ENCODE measurements at regions not wholly inside any gene's neighbourhood (a gene's known extent, or its start where the extent isn't known, plus 50 kb on each side); places are given as distances from the start of the nearest gene placed in this dataset.
A peak's percentile ranks its signal among the peaks of the same experiment; 100 is the strongest.
"Not testable (repeated sequence)": the region's sequence is repeated elsewhere in the genome, so short reads cannot be mapped to it uniquely, and the experiment has no call there.

DNA sequence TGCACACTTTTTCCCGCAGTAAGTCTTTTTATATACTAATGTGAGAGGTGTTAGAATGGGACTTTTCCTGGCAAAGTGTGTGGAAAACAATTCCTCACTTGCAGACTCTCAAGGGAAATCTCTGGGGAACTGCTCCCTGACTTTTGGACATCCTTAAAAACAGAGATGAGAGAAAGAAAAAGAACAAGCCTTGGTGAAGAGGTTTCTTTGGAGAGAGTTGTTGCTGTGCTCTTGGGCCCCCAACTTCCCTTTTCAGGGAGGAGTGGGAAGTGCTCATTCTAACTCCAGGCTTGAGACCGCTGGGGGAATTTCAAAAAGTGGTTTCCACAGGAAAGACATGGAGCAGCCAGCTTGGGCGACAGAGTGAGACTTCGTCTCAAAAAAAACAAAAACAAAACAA is 142.6 kb upstream of the SPRED2 start:
- TF ChIP-seq POLR2A (IDR thresholded peaks at IDR 0.05; ENCODE audit: low read depth, low read length): no peak
- FAIRE-seq (no peak), DNase-seq (ENCODE audit: insufficient read length, low spot score) (no peak)

DNA sequence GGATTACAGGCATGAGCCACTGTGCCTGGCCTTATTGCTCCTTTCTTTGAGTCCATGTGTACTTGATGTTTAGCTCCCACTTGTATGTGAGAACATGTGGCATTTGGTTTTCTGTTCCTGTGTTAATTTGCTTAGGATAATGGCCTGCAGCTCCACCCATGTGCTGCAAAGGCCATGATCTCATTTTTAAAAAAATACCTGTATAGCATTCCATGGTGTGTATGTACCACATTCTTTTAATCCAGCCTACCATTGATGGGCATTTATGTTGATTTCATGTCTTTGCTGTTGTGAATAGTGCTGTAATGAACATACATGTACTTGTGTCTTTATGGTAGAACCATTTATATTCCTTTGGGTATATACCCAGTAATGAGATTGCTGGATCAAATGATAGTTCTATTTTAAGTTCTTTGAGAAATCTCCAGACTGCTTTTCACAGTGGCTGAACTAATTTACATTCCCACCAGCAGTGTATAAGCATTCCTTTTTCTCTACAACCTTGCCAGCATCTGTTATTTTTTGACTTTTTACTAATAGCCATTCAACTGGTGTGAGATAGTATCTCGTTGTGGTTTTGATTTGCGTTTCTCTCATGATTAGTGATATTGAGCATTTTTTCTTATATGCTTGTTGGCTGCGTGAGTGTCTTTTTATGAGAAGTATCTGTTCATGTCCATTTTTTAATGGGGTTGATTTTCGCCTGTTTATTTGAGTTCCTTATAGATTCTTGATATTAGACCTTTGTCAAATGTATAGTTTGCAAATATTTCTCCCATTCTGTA is 136.4 kb upstream of the SPRED2 start:
- DNase-seq (ENCODE audit: insufficient read length, low spot score); FAIRE-seq: not testable (repeated sequence)

DNA sequence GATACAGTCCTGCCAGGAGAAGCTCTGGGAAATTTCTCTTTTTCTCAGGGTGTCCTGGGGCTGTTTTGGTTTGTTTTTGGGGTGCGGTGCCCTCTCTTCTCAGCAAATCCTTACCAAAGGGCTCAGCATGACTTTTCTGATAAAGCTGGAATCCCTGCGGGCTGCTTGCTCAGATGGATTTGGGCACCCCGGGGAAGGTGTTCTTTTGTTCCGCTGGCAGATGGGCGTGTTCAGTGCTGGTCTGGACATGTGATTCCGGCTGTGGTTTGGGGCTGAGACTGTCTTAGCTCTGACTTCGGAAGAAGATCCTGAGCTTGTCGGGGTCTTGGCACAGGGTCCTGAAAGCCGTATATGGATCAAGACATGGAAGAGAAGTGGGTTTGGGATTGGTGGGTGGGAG is 134.2 kb upstream of the SPRED2 start:
- DNase-seq (ENCODE audit: insufficient read length, low spot score) (no peak), FAIRE-seq (peak; percentile 41)
- no peak for TF ChIP-seq POLR2A (IDR thresholded peaks at IDR 0.05; ENCODE audit: low read depth, low read length)

DNA sequence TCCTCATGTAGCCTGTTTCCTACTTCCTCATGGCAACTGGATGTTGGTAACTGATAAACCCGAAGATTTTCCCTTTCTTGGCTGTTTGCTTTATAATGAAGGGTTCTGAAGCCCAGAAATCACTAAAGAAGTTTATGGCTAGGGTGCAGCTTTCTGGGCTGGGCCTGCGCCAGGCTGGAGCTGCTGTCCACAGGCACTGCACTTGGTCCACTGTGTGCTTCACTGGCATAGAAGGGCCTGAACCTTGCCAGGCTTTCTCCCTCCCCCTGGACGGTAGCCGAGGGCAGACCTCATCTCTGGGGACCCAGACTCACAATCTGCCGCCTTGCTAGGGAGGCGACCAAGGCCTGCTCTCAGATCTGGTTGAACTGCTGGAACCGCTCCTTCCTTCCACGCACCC is 133.3 kb upstream of the SPRED2 start:
- no peak for TF ChIP-seq POLR2A (IDR thresholded peaks at IDR 0.05; ENCODE audit: low read depth, low read length)
- no peak for DNase-seq (ENCODE audit: insufficient read length, low spot score)
- FAIRE-seq: no peak

DNA sequence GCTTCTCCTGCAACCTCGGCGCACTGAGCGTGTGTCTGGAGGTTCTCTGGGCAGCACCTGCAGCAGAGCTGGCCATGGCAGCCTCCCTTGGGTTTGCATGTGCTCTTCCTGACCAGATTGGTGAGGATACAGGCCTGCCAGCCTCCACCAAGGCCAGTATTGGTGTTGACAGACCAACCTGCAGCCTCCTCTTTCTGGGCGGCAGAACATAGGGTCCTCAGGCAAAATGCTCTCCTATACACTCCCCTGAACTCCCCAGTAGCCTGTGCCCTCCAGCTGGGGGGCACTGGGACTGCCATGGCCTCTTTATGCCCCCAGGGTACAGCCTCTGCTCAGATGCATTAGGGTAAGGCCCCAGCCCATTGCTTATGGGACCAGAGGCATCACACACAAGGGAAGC is 131.9 kb upstream of the SPRED2 start:
- DNase-seq (ENCODE audit: insufficient read length, low spot score) (no peak), FAIRE-seq (no peak)
- no peak for TF ChIP-seq POLR2A (IDR thresholded peaks at IDR 0.05; ENCODE audit: low read depth, low read length)

DNA sequence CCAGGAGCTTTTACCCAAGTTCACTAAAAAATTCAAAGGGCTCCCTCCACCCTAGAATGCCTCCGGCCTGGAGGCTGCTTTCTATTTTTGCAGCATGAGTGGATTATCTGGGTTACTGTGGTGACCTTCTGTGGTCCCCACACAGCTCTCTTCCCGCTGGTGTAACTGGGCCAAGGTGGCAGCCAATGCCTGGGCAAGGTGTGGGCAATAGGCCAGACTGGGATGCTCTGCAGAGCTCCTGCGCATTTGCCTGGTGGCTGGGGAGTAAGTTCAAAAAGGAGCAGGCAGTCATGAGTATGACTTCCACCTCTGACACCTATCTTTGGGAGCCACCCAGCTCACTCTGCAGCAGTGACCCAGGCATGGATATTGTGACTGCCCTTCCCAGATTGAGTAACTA is 130.5 kb upstream of the SPRED2 start:
- FAIRE-seq (no peak), DNase-seq (ENCODE audit: insufficient read length, low spot score) (no peak)
- no peak for TF ChIP-seq POLR2A (IDR thresholded peaks at IDR 0.05; ENCODE audit: low read depth, low read length)

DNA sequence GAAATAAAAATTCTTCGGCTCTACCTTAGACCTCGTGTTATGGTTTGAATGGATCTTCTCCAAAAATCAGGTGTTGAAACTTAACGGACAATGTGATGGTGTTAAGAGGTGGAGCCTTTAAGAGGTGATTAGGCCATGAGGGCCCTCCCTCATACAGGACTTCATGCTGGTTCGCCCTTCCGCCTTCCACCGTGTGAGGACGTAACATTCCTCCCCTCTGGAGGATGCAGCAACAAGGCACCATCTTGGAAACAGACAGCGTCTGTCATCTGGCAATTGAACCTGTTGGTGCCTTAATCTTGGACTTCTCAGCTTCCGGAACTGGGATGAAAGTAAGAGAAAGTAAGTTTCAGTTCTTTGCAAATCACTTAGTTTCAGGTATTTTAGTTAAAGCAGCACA is 126.3 kb upstream of the SPRED2 start:
- FAIRE-seq (no peak), DNase-seq (ENCODE audit: insufficient read length, low spot score) (no peak)
- TF ChIP-seq POLR2A (IDR thresholded peaks at IDR 0.05; ENCODE audit: low read depth, low read length): no peak

DNA sequence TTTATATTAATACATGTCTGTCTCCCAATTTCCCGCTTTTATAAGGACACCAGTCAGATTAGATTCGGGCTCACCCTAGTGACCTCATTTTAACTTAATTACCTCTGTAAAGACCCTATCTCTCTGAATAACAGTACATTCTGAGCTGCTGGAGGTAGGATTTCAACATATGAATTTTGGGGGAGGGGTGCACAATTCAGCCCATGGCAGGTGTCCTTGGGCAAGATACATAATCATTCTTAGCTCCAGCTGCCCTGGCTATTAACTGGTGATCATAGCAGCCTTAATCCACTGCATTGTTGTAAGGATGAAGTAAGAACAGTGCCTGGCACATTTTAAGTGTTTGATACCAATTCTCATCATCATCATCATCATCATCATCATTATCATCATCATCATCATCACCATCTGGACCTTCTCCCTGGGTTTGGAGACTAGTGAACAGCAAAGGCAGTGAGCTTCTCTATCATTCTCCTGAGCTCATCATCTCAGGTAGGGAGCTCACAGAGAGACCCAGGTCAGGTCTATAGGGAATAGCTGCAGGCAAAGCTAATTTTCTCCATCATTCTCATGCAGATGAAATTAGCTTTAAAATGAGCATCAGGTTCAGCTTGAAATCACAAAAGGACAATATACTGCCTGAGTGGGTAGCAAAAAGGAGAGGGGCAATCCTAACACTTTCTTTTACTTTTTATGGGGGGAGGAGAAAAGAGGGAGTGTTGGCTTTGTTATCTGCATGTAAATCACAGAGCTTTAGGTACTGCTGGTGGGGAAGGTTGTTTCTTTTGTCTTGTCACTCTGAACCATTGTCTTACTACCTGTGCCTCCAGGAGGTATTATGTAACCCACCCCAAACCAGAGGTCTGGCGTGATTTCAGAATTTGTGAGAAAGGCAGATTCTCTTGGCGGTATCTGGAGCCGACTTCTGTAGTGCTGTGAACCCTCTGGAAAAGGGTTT is 125.5 kb upstream of the SPRED2 start:
- DNase-seq (ENCODE audit: insufficient read length, low spot score): no peak
- TF ChIP-seq POLR2A (IDR thresholded peaks at IDR 0.05; ENCODE audit: low read depth, low read length): no peak
- FAIRE-seq: no peak

DNA sequence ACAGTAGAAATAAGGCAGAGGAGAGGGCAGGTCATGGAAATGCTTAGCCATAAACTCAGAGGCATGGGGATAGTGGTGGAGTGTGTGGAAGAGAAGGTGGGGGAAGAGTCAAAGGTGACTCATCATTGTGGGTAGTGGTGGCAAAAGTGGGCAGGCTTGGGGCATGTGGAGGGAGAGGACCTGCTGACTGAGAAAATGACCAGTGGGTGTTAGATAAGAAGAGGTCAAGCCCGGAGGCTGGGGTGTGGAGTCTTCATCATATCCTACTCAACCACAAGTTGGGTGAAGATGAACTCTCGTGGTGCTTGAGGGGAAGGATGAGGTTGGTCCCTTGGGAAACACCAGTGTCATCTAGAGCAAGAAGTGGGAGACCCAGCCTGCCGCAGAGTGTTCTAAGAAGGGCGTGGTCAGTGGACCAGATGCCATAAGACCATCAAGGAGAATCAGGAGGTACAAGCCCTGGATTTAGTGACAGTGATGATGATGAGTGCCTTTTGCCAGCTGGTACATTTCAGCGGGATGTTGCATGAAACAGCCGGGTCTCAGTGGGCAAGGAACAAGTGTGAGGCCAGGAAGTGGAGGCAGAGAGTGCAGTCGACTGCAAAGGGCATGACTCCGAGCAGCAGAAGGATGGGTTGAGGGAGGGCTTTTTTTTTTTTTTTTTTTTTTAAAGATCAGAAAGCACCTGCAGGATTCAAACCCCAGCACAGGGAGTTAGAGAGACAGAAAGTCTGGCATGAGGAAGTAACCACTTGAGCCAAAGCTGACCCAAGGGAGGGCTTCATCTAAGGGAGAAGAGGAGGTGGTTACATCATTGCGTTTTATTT is 122.6 kb upstream of the SPRED2 start:
- DNase-seq (ENCODE audit: insufficient read length, low spot score): peak; percentile 54
- no peak for TF ChIP-seq POLR2A (IDR thresholded peaks at IDR 0.05; ENCODE audit: low read depth, low read length)
- FAIRE-seq: no peak

DNA sequence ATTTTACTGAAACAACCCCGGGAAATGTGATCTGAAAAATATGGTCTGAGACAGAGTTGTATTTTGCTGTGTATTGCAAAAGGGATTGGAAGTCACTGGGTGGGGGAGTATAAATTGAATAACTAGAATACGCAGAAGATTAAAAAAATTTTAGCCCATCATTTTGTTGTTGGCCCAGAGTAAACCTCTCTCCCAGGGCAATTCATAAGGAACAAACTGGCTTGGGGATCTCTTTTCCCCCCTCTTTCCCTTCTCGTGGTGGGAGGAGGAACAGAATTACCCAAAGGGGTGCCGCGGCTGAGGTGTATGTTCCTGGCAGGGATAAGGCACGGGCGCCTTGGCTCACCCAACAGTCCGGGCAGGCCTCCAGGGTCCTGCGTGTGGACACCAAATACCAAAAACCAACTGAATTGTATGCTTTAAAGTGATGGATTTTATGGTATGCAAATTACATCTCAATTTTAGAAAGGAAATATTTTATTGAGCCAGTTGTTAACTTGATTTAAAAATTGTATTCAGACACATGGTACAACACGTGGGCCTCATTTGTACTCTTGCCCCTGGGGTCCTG is 121.2 kb upstream of the SPRED2 start:
- TF ChIP-seq POLR2A (IDR thresholded peaks at IDR 0.05; ENCODE audit: low read depth, low read length): no peak
- DNase-seq (ENCODE audit: insufficient read length, low spot score) (no peak), FAIRE-seq (no peak)

DNA sequence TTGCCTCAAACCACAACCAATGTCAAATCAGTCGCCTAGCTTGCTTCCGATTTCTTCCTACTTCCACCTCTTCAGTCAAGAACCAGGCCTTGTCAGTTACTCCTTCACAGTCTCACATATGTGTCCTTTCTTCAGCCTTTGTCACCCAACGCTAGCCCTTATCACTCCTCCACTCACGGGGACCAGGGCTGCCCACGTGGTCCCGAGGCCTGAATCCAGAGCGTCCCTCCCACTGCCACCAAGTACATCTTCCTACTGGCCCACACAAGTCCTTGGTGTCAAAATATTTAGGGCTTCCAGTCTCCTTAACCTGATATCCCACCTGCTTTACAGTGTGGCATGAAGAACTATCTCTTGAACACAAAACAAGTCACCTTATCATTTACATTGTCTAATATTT is 119.1 kb upstream of the SPRED2 start:
- DNase-seq (ENCODE audit: insufficient read length, low spot score) (no peak), FAIRE-seq (no peak)
- no peak for TF ChIP-seq POLR2A (IDR thresholded peaks at IDR 0.05; ENCODE audit: low read depth, low read length)

DNA sequence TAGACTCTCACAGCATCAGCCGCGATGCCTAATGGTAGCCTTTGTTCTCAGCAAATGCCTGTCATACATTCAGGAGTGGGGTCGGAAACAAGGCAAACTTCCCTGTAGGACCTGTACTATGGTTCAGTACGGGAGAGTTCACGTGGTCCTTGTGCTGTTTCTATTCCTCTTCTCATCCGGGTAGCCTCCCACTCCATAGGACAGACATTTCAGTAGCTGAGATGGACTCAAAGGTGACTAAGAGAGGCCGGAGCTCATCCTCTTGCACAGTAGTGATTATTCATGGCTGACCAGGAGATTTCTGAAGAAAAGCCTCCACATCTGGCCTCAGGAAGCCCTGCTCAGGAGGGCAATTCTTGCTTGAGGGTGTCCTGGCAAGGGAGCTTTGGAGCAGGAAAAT is 117.8 kb upstream of the SPRED2 start:
- no peak for FAIRE-seq
- DNase-seq (ENCODE audit: insufficient read length, low spot score): no peak
- TF ChIP-seq POLR2A (IDR thresholded peaks at IDR 0.05; ENCODE audit: low read depth, low read length): no peak

DNA sequence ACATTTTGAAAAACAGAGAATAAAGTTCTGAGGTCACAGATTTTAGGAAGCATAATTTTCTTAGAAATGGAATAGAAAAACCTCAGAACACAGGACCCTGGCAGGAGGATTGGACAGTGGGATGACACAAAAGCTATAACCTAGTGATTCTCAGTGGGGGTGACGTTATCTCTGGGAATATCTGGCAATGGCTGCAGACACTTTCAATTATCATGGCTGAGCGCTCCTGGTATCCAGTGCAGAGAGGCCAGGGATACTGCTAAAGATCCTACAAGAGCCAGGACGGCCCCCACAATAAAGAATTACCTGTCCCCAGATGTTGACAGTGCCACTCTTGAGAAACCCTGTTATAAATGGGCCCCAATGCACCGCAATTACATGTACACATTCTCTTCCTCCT is 117.2 kb upstream of the SPRED2 start:
- FAIRE-seq (no peak), DNase-seq (ENCODE audit: insufficient read length, low spot score) (no peak)
- TF ChIP-seq POLR2A (IDR thresholded peaks at IDR 0.05; ENCODE audit: low read depth, low read length): no peak

DNA sequence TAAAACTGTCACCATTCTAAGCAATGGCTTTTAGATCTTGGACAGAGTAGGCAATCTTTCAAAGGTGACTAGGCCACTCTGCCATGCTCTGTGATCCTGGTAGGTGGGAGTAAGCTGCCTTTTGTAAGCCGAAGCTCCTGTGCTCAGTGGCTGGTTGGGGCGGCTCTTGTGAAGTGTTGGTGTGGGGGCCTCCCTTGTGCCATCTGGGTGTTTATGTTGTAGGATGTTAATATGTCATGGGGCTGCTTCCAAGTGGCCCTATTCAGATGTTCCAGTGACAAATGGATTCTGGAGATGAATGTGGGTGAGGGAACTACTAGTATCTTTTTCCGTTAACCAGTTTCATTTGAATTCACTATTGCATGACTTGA is 116.8 kb upstream of the SPRED2 start:
- TF ChIP-seq POLR2A (IDR thresholded peaks at IDR 0.05; ENCODE audit: low read depth, low read length): no peak

More for the DNA sequence above, 116.8 kb upstream of the SPRED2 start:
- DNase-seq (ENCODE audit: insufficient read length, low spot score): no peak
- FAIRE-seq: no peak
